Panc1 (cell line): ENCODE measurements at regions not wholly inside any gene's neighbourhood (a gene's known extent, or its start where the extent isn't known, plus 50 kb on each side); places are given as distances from the start of the nearest gene placed in this dataset.

Source experiments
- POLR2AphosphoS5 ChIP-seq: IDR thresholded peaks from 2 replicates; pipeline ENCODE4 v1.6.1; 2012; ENCODE audit warnings: mild to moderate bottlenecking, low read depth, low read length, moderate library complexity
- REST ChIP-seq, 2 experiments: IDR thresholded peaks; 2 replicates each; pipeline ENCODE4 v1.6.1; 2011 to 2012; ENCODE audit warnings: low read depth in 2 of 2, control low read depth in 1 of 2, low read length in 1 of 2, mild to moderate bottlenecking in 1 of 2, moderate library complexity in 1 of 2; ENCODE audit not compliant: insufficient read depth in 1 of 2
- SIN3A ChIP-seq: IDR thresholded peaks from 2 replicates; pipeline ENCODE4 v1.6.1; 2012; ENCODE audit warnings: low read depth, mild to moderate bottlenecking, low read length, moderate library complexity, borderline replicate concordance; ENCODE audit not compliant: insufficient read depth
- TCF7L2 ChIP-seq: IDR thresholded peaks from 2 replicates; pipeline ENCODE4 v1.6.1; 2011; ENCODE audit warnings: mild to moderate bottlenecking, low read depth, low read length, inconsistent platforms
- TF ChIP-seq, protein P1 (sequence below): fragments of 450-650 bp; IDR thresholded peaks from 2 replicates; pipeline ENCODE4 v1.5.1; 2017; ENCODE audit warnings: mild to moderate bottlenecking

- TF ChIP-seq, protein P1, sequence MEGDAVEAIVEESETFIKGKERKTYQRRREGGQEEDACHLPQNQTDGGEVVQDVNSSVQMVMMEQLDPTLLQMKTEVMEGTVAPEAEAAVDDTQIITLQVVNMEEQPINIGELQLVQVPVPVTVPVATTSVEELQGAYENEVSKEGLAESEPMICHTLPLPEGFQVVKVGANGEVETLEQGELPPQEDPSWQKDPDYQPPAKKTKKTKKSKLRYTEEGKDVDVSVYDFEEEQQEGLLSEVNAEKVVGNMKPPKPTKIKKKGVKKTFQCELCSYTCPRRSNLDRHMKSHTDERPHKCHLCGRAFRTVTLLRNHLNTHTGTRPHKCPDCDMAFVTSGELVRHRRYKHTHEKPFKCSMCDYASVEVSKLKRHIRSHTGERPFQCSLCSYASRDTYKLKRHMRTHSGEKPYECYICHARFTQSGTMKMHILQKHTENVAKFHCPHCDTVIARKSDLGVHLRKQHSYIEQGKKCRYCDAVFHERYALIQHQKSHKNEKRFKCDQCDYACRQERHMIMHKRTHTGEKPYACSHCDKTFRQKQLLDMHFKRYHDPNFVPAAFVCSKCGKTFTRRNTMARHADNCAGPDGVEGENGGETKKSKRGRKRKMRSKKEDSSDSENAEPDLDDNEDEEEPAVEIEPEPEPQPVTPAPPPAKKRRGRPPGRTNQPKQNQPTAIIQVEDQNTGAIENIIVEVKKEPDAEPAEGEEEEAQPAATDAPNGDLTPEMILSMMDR: no peak
- TF ChIP-seq POLR2AphosphoS5 (no peak), REST (IDR thresholded peaks at IDR 0.05; ENCODE audit: insufficient read depth in 1 of 2, low read depth in 2 of 2, low read length in 1 of 2) (no peak), TCF7L2 (no peak), SIN3A (no peak)
These were observed 385.3 kb downstream of the DOK5 start for GRCh38 chr20:54860716-54861115.
